D721Med (cell line): ENCODE measurements at regions not wholly inside any gene's neighbourhood (a gene's known extent, or its start where the extent isn't known, plus 50 kb on each side); places are given as distances from the start of the nearest gene placed in this dataset.
A peak's percentile ranks its signal among the peaks of the same experiment; 100 is the strongest.

Source experiments
- DNase-seq: peaks from one replicate; pipeline ENCODE4 v3.0.0; 2011; ENCODE audit warnings: low spot score; ENCODE audit not compliant: insufficient read length
- FAIRE-seq: peaks from 2 replicates; lab custom pipeline; 2011; peaks lifted over from hg19 to GRCh38; lab: Jason Lieb, UNC
- CTCF ChIP-seq: IDR thresholded peaks from 2 replicates; pipeline ENCODE4 v1.5.1; 2012; ENCODE audit warnings: mild to moderate bottlenecking, control low read depth; ENCODE audit not compliant: insufficient read depth; ENCODE audit errors: missing control alignments

- no peak for DNase-seq
- TF ChIP-seq CTCF = no peak
- FAIRE-seq = peak; percentile 16
Measured at GRCh38 chr5:165282491-165282890, 1777.1 kb downstream of the MAT2B start.

- DNase-seq (no peak), FAIRE-seq (no peak)
- TF ChIP-seq CTCF = no peak
Measured at GRCh38 chr5:165286692-165287091, 1781.3 kb downstream of the MAT2B start.

- DNase-seq (no peak), FAIRE-seq (peak; percentile 70)
- no peak for TF ChIP-seq CTCF
Measured at GRCh38 chr5:165290535-165290934, 1785.1 kb downstream of the MAT2B start.

GRCh38 chr5:165296401-165297130, 1791.1 kb downstream of the MAT2B start:
- no peak for TF ChIP-seq CTCF
- DNase-seq (no peak), FAIRE-seq (no peak)

GRCh38 chr5:165304193-165304827, 1798.9 kb downstream of the MAT2B start:
- DNase-seq (no peak), FAIRE-seq (peak; percentile 61)
- no peak for TF ChIP-seq CTCF

GRCh38 chr5:165305596-165305995, 1800.2 kb downstream of the MAT2B start:
- no peak for TF ChIP-seq CTCF
- DNase-seq = no peak
- no peak for FAIRE-seq

- no peak for FAIRE-seq
- DNase-seq = no peak
- no peak for TF ChIP-seq CTCF
Measured at GRCh38 chr5:165309446-165309845, 1804.0 kb downstream of the MAT2B start.
